ENCODE measurements at regions not wholly inside any gene's neighbourhood (a gene's known extent, or its start where the extent isn't known, plus 50 kb on each side); places are given as distances from the start of the nearest gene placed in this dataset.

DNA sequence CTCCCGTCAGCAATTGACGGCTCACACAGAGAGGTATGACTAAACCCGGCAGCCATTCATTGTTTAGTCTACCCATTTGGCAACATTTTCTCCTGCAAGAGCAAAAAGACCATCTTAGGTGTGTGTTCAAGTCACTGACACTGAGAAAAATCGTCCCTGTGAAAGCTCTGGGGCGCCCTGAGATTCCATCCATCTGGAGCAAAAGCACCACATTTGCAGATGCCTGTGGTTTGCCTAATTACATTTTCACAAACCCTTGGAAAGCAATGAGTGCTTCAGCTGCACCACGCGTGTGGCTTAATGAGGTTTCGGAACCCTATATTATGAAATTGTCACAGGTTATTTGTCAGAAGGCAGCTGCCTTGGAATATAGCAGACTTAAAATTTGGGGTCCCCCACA lies 110.7 kb upstream of the PTPRM start:
- intact Hi-C loops (cut with DNase I): loop anchor here in 4 of 10 donors (10.0 kb wide), 2 partner anchors 108 to 182 kb away; partner anchors contain the start of gene PTPRM (in 1 of the 4)
- H3K4me3 ChIP-seq: no peak overlapping the region
- DNase-seq (no peak), ATAC-seq (no peak)
- H3K27me3 ChIP-seq: no peaks in the 10 kb centered on the region
- peaks cover 0 to 38% (median 14%) of the 10 kb centered on the region in 9 donors for H3K4me1 ChIP-seq
- WGBS, 2 donors: 92 to 93% methylated on average over 8 of the region's 8 CpGs
- H3K9me3 ChIP-seq: no peaks in the 10 kb centered on the region
- TF ChIP-seq, protein P1, sequence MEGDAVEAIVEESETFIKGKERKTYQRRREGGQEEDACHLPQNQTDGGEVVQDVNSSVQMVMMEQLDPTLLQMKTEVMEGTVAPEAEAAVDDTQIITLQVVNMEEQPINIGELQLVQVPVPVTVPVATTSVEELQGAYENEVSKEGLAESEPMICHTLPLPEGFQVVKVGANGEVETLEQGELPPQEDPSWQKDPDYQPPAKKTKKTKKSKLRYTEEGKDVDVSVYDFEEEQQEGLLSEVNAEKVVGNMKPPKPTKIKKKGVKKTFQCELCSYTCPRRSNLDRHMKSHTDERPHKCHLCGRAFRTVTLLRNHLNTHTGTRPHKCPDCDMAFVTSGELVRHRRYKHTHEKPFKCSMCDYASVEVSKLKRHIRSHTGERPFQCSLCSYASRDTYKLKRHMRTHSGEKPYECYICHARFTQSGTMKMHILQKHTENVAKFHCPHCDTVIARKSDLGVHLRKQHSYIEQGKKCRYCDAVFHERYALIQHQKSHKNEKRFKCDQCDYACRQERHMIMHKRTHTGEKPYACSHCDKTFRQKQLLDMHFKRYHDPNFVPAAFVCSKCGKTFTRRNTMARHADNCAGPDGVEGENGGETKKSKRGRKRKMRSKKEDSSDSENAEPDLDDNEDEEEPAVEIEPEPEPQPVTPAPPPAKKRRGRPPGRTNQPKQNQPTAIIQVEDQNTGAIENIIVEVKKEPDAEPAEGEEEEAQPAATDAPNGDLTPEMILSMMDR (IDR thresholded peaks at IDR 0.05): no peak
- H3K36me3 ChIP-seq: no peaks in the 10 kb centered on the region
- H3K27ac ChIP-seq: no peak overlapping the region

DNA sequence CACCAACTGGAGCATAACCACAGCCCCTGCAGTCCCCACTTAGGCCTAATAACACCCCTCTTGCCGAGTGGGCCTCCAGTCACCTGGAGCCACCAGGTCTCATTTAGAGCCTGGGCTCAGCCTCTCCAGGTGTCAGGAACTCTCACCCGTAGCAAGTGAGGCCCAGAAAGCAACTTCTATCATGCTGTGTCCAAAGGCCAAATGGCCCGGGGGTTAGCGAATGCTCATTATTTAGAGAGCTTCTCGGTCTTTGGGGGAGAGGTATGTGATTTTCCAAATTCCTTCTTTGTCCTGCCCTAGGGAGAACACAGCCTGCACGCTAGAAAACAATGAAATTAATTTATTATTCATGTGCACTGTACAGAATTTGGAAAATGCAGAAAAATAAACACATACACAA lies 109.9 kb upstream of the PTPRM start:
- DNase-seq: no peak
- no peak overlapping the region for H3K27ac ChIP-seq
- no peak for ATAC-seq
- H3K4me3 ChIP-seq: no peak overlapping the region
- H3K27me3 ChIP-seq: no peaks in the 10 kb centered on the region
- H3K4me1 ChIP-seq: peaks cover 0 to 31% (median 14%) of the 10 kb centered on the region in 9 donors
- WGBS, 2 donors: 81 to 91% methylated on average over 6 of the region's 6 CpGs
- no peaks in the 10 kb centered on the region for H3K9me3 ChIP-seq
- TF ChIP-seq, protein P1 (IDR thresholded peaks at IDR 0.05): no peak
- no peaks in the 10 kb centered on the region for H3K36me3 ChIP-seq
- intact Hi-C loops (cut with DNase I): loop anchor here in 4 of 10 donors (10.0 kb wide), 2 partner anchors 108 to 182 kb away; partner anchors contain the start of gene PTPRM (in 1 of the 4)

DNA sequence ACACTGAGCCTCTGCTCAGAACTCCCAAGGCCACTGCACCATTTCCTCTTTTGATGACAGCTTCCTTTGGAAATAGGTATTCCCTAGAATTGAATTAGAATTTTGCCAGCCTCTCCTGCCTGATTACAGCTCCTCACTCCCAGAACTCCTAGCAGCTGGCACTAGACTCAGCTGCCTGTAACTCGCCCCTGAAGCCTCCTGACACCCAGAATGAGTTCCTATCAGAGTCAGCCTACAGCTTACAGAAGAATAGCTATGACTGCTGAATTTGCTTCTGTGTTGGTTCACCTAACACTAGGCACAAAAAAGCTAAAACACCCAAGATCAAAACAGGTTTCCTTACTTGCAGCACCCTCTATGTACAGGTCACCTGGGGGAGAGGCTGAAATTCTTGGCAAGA lies 108.2 kb upstream of the PTPRM start:
- ATAC-seq: peak in 7 of 8 donors; percentile 67 to 79 (median 70)
- intact Hi-C loops (cut with DNase I): loop anchor here in 4 of 10 donors (10.0 kb wide), 2 partner anchors 106 to 184 kb away; partner anchors contain the start of gene PTPRM (in 1 of the 4)
- 25 to 64% methylated on average over 1 of the region's 1 CpG for WGBS, 2 donors
- Histone ChIP-seq H3K27me3 (no peaks in the 10 kb centered on the region), H3K9me3 (no peaks in the 10 kb centered on the region), H3K36me3 (no peaks in the 10 kb centered on the region), H3K4me3 (no peak overlapping the region), H3K4me1 (peaks cover 0 to 33% (median 16%) of the 10 kb centered on the region in 9 donors), H3K27ac (peak overlapping the region in 8 of 10 donors; percentile 1 to 81 (median 57))
- no peak for DNase-seq
- TF ChIP-seq, protein P1 (IDR thresholded peaks at IDR 0.05): no peak

DNA sequence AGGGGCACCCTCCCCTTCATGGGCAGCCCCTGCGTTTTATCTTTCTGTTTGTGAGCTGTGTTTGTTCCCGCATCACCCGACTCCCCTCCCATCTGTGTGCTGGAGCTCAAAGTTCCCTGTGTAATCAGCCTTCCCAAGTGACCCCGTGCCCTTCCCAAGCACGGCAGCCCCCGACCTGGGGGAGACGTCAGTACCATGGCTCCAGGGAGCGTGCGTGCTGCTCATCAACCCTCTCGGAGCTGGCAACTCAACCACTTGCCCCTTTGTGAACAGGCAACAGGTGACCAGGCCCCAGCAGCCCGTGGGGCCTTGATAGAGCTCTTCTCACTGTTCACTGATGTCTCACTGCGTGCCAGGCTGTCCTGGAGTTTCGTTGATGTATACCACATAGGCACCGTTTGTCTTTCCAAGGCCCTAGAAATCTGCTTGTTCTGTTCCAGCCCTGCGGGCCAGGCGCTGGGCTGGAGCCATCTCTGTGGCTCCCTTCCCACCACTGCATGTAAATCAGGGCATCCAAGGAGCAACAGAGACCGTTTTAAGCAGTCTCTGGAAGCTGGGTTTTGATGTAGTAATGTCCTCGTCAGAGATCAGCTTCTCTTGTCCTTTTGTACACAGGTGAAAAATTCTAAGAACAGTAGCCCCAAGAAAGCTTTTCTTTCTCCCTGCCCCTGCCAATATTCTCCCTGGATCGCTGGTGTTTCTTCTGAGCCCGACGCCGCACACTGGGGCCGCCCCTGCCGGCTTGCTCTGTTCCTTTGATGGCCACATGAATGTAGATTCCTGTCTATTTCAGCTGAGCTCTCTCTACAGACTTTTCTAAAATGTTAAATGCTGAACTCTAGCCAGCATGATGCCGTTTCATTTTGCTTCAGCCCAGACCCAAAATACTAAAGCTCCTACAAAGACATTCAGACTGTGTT lies 107.0 kb upstream of the PTPRM start:
- ATAC-seq: peak in 7 of 8 donors; percentile 5 to 91 (median 40)
- Histone ChIP-seq H3K9me3 (no peaks in the 10 kb centered on the region), H3K4me3 (peak overlapping the region in 8 of 10 donors; percentile 7 to 33 (median 16)), H3K4me1 (peaks cover 0 to 44% (median 18%) of the 10 kb centered on the region in 9 donors), H3K27ac (peak overlapping the region; percentile 1 to 81 (median 44)), H3K27me3 (no peaks in the 10 kb centered on the region), H3K36me3 (no peaks in the 10 kb centered on the region)
- intact Hi-C loops (cut with DNase I): loop anchor here in 6 of 10 donors (5.0 to 10.0 kb wide), 3 partner anchors 105 to 185 kb away; partner anchors contain the start of gene PTPRM (in 3 of the 6)
- TF ChIP-seq, protein P1 (IDR thresholded peaks at IDR 0.05): no peak
- WGBS, 2 donors: 49 to 56% methylated on average over 25 of the region's 25 CpGs
- DNase-seq: peak in 1 of 2 donors; percentile 50
